ENCODE measurements at regions not wholly inside any gene's neighbourhood (a gene's known extent, or its start where the extent isn't known, plus 50 kb on each side); places are given as distances from the start of the nearest gene placed in this dataset.
"Not testable (repeated sequence)": the region's sequence is repeated elsewhere in the genome, so short reads cannot be mapped to it uniquely, and the experiment has no call there.

GRCh38 chr2:61649021-61649420 lies 110.9 kb upstream of the XPO1 start:
- Histone ChIP-seq H3K9me3 (ENCODE audit: control insufficient read depth, low read length) (peaks cover 18% of the 10 kb centered on the region), H3K27ac (ENCODE audit: low read depth, low read length, severe bottlenecking) (no peak overlapping the region), H3K4me1 (ENCODE audit: control insufficient read depth, insufficient read depth, low read length, poor library complexity, severe bottlenecking) (no peaks in the 10 kb centered on the region), H3K4me3 (ENCODE audit: extremely low read depth, insufficient read depth, low read length, poor library complexity, severe bottlenecking) (no peak overlapping the region), H3K36me3 (ENCODE audit: control insufficient read depth, insufficient read depth, low read length) (no peaks in the 10 kb centered on the region)
- 71 to 84% methylated on average over 1 to 2 of the region's 2 CpGs for WGBS, 2 experiments (ENCODE audit: insufficient coverage in 2 of 2)

- Histone ChIP-seq H3K4me3 (ENCODE audit: extremely low read depth, insufficient read depth, low read length, poor library complexity, severe bottlenecking) (no peak overlapping the region), H3K36me3 (ENCODE audit: control insufficient read depth, insufficient read depth, low read length) (no peaks in the 10 kb centered on the region), H3K4me1 (ENCODE audit: control insufficient read depth, insufficient read depth, low read length, poor library complexity, severe bottlenecking) (no peaks in the 10 kb centered on the region), H3K27ac (ENCODE audit: low read depth, low read length, severe bottlenecking) (no peak overlapping the region), H3K9me3 (ENCODE audit: control insufficient read depth, low read length) (peaks cover 18% of the 10 kb centered on the region)
- 94% methylated on average over 4 of the region's 5 CpGs for WGBS, 2 experiments (ENCODE audit: insufficient coverage in 2 of 2)
Observed at GRCh38 chr2:61647044-61647443, 108.9 kb upstream of the XPO1 start.

GRCh38 chr2:61645911-61646310 lies 107.8 kb upstream of the XPO1 start:
- WGBS, 2 experiments (ENCODE audit: insufficient coverage in 2 of 2): no CpG with 5 or more reads among the region's 1 CpG
- Histone ChIP-seq H3K36me3 (ENCODE audit: control insufficient read depth, insufficient read depth, low read length) (no peaks in the 10 kb centered on the region), H3K9me3 (ENCODE audit: control insufficient read depth, low read length) (peaks cover 18% of the 10 kb centered on the region), H3K4me1 (ENCODE audit: control insufficient read depth, insufficient read depth, low read length, poor library complexity, severe bottlenecking) (peaks cover under 1% of the 10 kb centered on the region), H3K27ac (ENCODE audit: low read depth, low read length, severe bottlenecking) (no peak overlapping the region), H3K4me3 (ENCODE audit: extremely low read depth, insufficient read depth, low read length, poor library complexity, severe bottlenecking) (no peak overlapping the region)

GRCh38 chr2:61643153-61643552 lies 105.0 kb upstream of the XPO1 start:
- not testable (repeated sequence) for H3K36me3 ChIP-seq (ENCODE audit: control insufficient read depth, insufficient read depth, low read length); H3K4me3 ChIP-seq (ENCODE audit: extremely low read depth, insufficient read depth, low read length, poor library complexity, severe bottlenecking); H3K27ac ChIP-seq (ENCODE audit: low read depth, low read length, severe bottlenecking)
- Histone ChIP-seq H3K9me3 (ENCODE audit: control insufficient read depth, low read length) (peaks cover 11% of the 10 kb centered on the region), H3K4me1 (ENCODE audit: control insufficient read depth, insufficient read depth, low read length, poor library complexity, severe bottlenecking) (peaks cover 18% of the 10 kb centered on the region)
- 89 to 100% methylated on average over 3 to 4 of the region's 6 CpGs for WGBS, 2 experiments (ENCODE audit: insufficient coverage in 2 of 2)

GRCh38 chr2:61640406-61640805 lies 102.2 kb upstream of the XPO1 start:
- no peaks in the 10 kb centered on the region for H3K36me3 ChIP-seq (ENCODE audit: control insufficient read depth, insufficient read depth, low read length)
- H3K9me3 ChIP-seq (ENCODE audit: control insufficient read depth, low read length): no peaks in the 10 kb centered on the region
- peaks cover 26% of the 10 kb centered on the region for H3K4me1 ChIP-seq (ENCODE audit: control insufficient read depth, insufficient read depth, low read length, poor library complexity, severe bottlenecking)
- no peak overlapping the region for H3K4me3 ChIP-seq (ENCODE audit: extremely low read depth, insufficient read depth, low read length, poor library complexity, severe bottlenecking)
- H3K27ac ChIP-seq (ENCODE audit: low read depth, low read length, severe bottlenecking): peak overlapping the region; percentile 6
- WGBS, 2 experiments (ENCODE audit: insufficient coverage in 2 of 2): 90 to 100% methylated on average over 2 of the region's 2 CpGs

- H3K4me3 ChIP-seq (ENCODE audit: extremely low read depth, insufficient read depth, low read length, poor library complexity, severe bottlenecking): no peak overlapping the region
- 79 to 85% methylated on average over 5 to 6 of the region's 9 CpGs for WGBS, 2 experiments (ENCODE audit: insufficient coverage in 2 of 2)
- H3K4me1 ChIP-seq (ENCODE audit: control insufficient read depth, insufficient read depth, low read length, poor library complexity, severe bottlenecking): peaks cover 26% of the 10 kb centered on the region
- H3K9me3 ChIP-seq (ENCODE audit: control insufficient read depth, low read length): no peaks in the 10 kb centered on the region
- no peaks in the 10 kb centered on the region for H3K36me3 ChIP-seq (ENCODE audit: control insufficient read depth, insufficient read depth, low read length)
- no peak overlapping the region for H3K27ac ChIP-seq (ENCODE audit: low read depth, low read length, severe bottlenecking)
Observed at GRCh38 chr2:61639721-61640120, 101.6 kb upstream of the XPO1 start.

- H3K27ac ChIP-seq (ENCODE audit: low read depth, low read length, severe bottlenecking): peak overlapping the region; percentile 16
- no peak overlapping the region for H3K4me3 ChIP-seq (ENCODE audit: extremely low read depth, insufficient read depth, low read length, poor library complexity, severe bottlenecking)
- H3K4me1 ChIP-seq (ENCODE audit: control insufficient read depth, insufficient read depth, low read length, poor library complexity, severe bottlenecking): peaks cover 26% of the 10 kb centered on the region
- WGBS, 2 experiments (ENCODE audit: insufficient coverage in 2 of 2): 70 to 71% methylated on average over 3 of the region's 3 CpGs
- H3K36me3 ChIP-seq (ENCODE audit: control insufficient read depth, insufficient read depth, low read length): no peaks in the 10 kb centered on the region
- no peaks in the 10 kb centered on the region for H3K9me3 ChIP-seq (ENCODE audit: control insufficient read depth, low read length)
Observed at GRCh38 chr2:61636686-61637085, 98.5 kb upstream of the XPO1 start.

GRCh38 chr2:61634512-61634911 lies 96.4 kb upstream of the XPO1 start:
- Histone ChIP-seq H3K4me3 (ENCODE audit: extremely low read depth, insufficient read depth, low read length, poor library complexity, severe bottlenecking) (no peak overlapping the region), H3K4me1 (ENCODE audit: control insufficient read depth, insufficient read depth, low read length, poor library complexity, severe bottlenecking) (peaks cover 12% of the 10 kb centered on the region), H3K27ac (ENCODE audit: low read depth, low read length, severe bottlenecking) (no peak overlapping the region), H3K36me3 (ENCODE audit: control insufficient read depth, insufficient read depth, low read length) (no peaks in the 10 kb centered on the region), H3K9me3 (ENCODE audit: control insufficient read depth, low read length) (no peaks in the 10 kb centered on the region)
- WGBS, 2 experiments (ENCODE audit: insufficient coverage in 2 of 2): 81 to 100% methylated on average over 2 of the region's 5 CpGs

GRCh38 chr2:61633250-61633649 lies 95.1 kb upstream of the XPO1 start:
- no peak overlapping the region for H3K4me3 ChIP-seq (ENCODE audit: extremely low read depth, insufficient read depth, low read length, poor library complexity, severe bottlenecking)
- no peaks in the 10 kb centered on the region for H3K9me3 ChIP-seq (ENCODE audit: control insufficient read depth, low read length)
- no peak overlapping the region for H3K27ac ChIP-seq (ENCODE audit: low read depth, low read length, severe bottlenecking)
- H3K36me3 ChIP-seq (ENCODE audit: control insufficient read depth, insufficient read depth, low read length): no peaks in the 10 kb centered on the region
- no CpG with 5 or more reads among the region's 2 CpGs for WGBS, 2 experiments (ENCODE audit: insufficient coverage in 2 of 2)
- peaks cover 8% of the 10 kb centered on the region for H3K4me1 ChIP-seq (ENCODE audit: control insufficient read depth, insufficient read depth, low read length, poor library complexity, severe bottlenecking)

- WGBS, 2 experiments (ENCODE audit: insufficient coverage in 2 of 2): 84 to 86% methylated on average over 9 to 16 of the region's 17 CpGs
- peaks cover 8% of the 10 kb centered on the region for H3K4me1 ChIP-seq (ENCODE audit: control insufficient read depth, insufficient read depth, low read length, poor library complexity, severe bottlenecking)
Observed at GRCh38 chr2:61632276-61633169, 94.4 kb upstream of the XPO1 start.

GRCh38 chr2:61631321-61631720 lies 93.2 kb upstream of the XPO1 start:
- Histone ChIP-seq H3K4me3 (ENCODE audit: extremely low read depth, insufficient read depth, low read length, poor library complexity, severe bottlenecking) (no peak overlapping the region), H3K27ac (ENCODE audit: low read depth, low read length, severe bottlenecking) (no peak overlapping the region), H3K9me3 (ENCODE audit: control insufficient read depth, low read length) (no peaks in the 10 kb centered on the region), H3K4me1 (ENCODE audit: control insufficient read depth, insufficient read depth, low read length, poor library complexity, severe bottlenecking) (peaks cover 8% of the 10 kb centered on the region), H3K36me3 (ENCODE audit: control insufficient read depth, insufficient read depth, low read length) (no peaks in the 10 kb centered on the region)
- WGBS, 2 experiments (ENCODE audit: insufficient coverage in 2 of 2): 85 to 95% methylated on average over 2 of the region's 2 CpGs

More at GRCh38 chr2:61632276-61633169, 94.4 kb upstream of the XPO1 start:
- H3K9me3 ChIP-seq (ENCODE audit: control insufficient read depth, low read length): no peaks in the 10 kb centered on the region
- H3K27ac ChIP-seq (ENCODE audit: low read depth, low read length, severe bottlenecking): no peak overlapping the region
- no peak overlapping the region for H3K4me3 ChIP-seq (ENCODE audit: extremely low read depth, insufficient read depth, low read length, poor library complexity, severe bottlenecking)
- no peaks in the 10 kb centered on the region for H3K36me3 ChIP-seq (ENCODE audit: control insufficient read depth, insufficient read depth, low read length)

Measured in mesodermal cell (in vitro differentiated cells).